Sigmoid colon (tissue), 4 donors: ENCODE measurements at regions not wholly inside any gene's neighbourhood (a gene's known extent, or its start where the extent isn't known, plus 50 kb on each side); places are given as distances from the start of the nearest gene placed in this dataset.

Experiments
- POLR2A ChIP-seq, 2 donors: fragments of 450-650 bp; IDR thresholded peaks; one replicate each; pipeline ENCODE4 v1.6.1; 2016; ENCODE audit warnings: antibody characterized with exemption in 2 of 2, mild to moderate bottlenecking in 2 of 2, moderate library complexity in 2 of 2
- POLR2AphosphoS5 ChIP-seq, 4 donors: sonication (generic); formaldehyde crosslinking; IDR thresholded peaks; one replicate each; pipeline ENCODE4 v1.6.1; 2017; ENCODE audit warnings: antibody characterized with exemption in 4 of 4
- TF ChIP-seq, protein P1 (sequence below), 4 experiments: fragments of 450-650 bp in 3 of 4; fragments of 200-600 bp in 1 of 4; IDR thresholded peaks; one replicate each; pipeline ENCODE4 v1.5.1; 2016 to 2019; ENCODE audit warnings: antibody characterized with exemption in 4 of 4, mild to moderate bottlenecking in 3 of 4, moderate library complexity in 2 of 4

DNA sequence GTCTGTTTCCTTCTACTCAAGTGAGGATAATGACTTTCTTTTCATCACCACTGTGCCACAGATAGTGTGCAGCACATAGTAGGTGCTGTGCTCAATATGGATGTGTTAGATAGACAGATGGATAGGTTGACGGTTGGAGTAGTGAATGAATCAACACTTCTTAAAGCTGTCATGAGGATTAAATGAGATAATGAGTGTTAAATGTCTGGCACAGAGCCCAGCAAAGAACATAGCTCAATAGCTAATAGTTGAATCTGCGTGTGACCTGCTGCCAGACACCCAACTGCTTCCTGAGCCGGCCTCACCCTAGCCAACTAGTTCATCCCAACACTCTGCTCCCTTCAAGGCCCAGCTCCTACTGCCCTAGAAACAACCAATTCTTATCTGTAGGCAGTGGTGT, 67.7 kb upstream of the PJA1 start:
- no peak for TF ChIP-seq POLR2A (IDR thresholded peaks at IDR 0.05)
- TF ChIP-seq, protein P1, sequence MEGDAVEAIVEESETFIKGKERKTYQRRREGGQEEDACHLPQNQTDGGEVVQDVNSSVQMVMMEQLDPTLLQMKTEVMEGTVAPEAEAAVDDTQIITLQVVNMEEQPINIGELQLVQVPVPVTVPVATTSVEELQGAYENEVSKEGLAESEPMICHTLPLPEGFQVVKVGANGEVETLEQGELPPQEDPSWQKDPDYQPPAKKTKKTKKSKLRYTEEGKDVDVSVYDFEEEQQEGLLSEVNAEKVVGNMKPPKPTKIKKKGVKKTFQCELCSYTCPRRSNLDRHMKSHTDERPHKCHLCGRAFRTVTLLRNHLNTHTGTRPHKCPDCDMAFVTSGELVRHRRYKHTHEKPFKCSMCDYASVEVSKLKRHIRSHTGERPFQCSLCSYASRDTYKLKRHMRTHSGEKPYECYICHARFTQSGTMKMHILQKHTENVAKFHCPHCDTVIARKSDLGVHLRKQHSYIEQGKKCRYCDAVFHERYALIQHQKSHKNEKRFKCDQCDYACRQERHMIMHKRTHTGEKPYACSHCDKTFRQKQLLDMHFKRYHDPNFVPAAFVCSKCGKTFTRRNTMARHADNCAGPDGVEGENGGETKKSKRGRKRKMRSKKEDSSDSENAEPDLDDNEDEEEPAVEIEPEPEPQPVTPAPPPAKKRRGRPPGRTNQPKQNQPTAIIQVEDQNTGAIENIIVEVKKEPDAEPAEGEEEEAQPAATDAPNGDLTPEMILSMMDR (IDR thresholded peaks at IDR 0.05), result no peak
- TF ChIP-seq POLR2AphosphoS5 (IDR thresholded peaks at IDR 0.05), result no peak
